Natural killer cell (primary cell): ENCODE measurements at regions not wholly inside any gene's neighbourhood (a gene's known extent, or its start where the extent isn't known, plus 50 kb on each side); places are given as distances from the start of the nearest gene placed in this dataset.
A peak's percentile ranks its signal among the peaks of the same experiment; 100 is the strongest.
"Not testable (repeated sequence)": the region's sequence is repeated elsewhere in the genome, so short reads cannot be mapped to it uniquely, and the experiment has no call there.

Experiments used
- ATAC-seq, 3 donors: fragments of 150-1000 bp in 2 of 3; fragments of 200-7000 bp in 1 of 3; cut with Tn5 transposase; 1 replicate in 1 of 3; 2 replicates in 2 of 3; pipeline ENCODE4 v1.10.0; 2021; ENCODE audit warnings: mild to moderate bottlenecking in 2 of 3, moderate library complexity in 2 of 3
- DNase-seq, 2 donors: peaks; one replicate each; pipeline versions ENCODE4 v3.0.0 to v3.0.0-alpha.2; 2013 to 2021; ENCODE audit warnings: mixed read lengths in 1 of 2
- H3K27ac ChIP-seq: one replicate; pipeline ENCODE4 v1.5.1; 2013; ENCODE audit warnings: mild to moderate bottlenecking, low read length
- H3K27me3 ChIP-seq: one replicate; pipeline ENCODE4 v1.6.1; 2013; ENCODE audit warnings: low read length; ENCODE audit not compliant: control insufficient read depth, insufficient read depth
- H3K36me3 ChIP-seq: one replicate; pipeline ENCODE4 v1.6.1; 2013; ENCODE audit warnings: low read length; ENCODE audit not compliant: control insufficient read depth, insufficient read depth
- H3K4me1 ChIP-seq: one replicate; pipeline ENCODE4 v1.6.1; 2013; ENCODE audit warnings: low read length; ENCODE audit not compliant: control insufficient read depth, insufficient read depth
- H3K4me3 ChIP-seq: one replicate; pipeline ENCODE4 v1.5.1; 2013; ENCODE audit warnings: low read length
- H3K9me3 ChIP-seq: one replicate; pipeline ENCODE4 v1.6.1; 2013; ENCODE audit warnings: low read length; ENCODE audit not compliant: control insufficient read depth, insufficient read depth
- H3K27ac Mint-ChIP-seq, 2 donors: one replicate each; pipeline ENCODE4 v1.8.0; 2022; ENCODE audit warnings: mild to moderate bottlenecking in 2 of 2, mixed read lengths in 2 of 2, moderate library complexity in 1 of 2
- H3K27me3 Mint-ChIP-seq, 2 donors: one replicate each; pipeline ENCODE4 v1.8.0; 2022; ENCODE audit warnings: low read depth in 2 of 2, mixed read lengths in 2 of 2
- H3K36me3 Mint-ChIP-seq: one replicate; pipeline ENCODE4 v1.8.0; 2022; ENCODE audit warnings: mixed read lengths
- H3K4me1 Mint-ChIP-seq, 2 donors: one replicate each; pipeline ENCODE4 v1.8.0; 2022; ENCODE audit warnings: mixed read lengths in 2 of 2
- H3K4me3 Mint-ChIP-seq: one replicate; pipeline ENCODE4 v1.8.0; 2022; ENCODE audit warnings: mild to moderate bottlenecking, moderate library complexity, mixed read lengths
- H3K9me3 Mint-ChIP-seq, 2 donors: one replicate each; pipeline ENCODE4 v1.8.0; 2022; ENCODE audit warnings: mixed read lengths in 2 of 2
- WGBS: methylation state at CpG from one replicate; pipeline ENCODE4 v1.1.7; 2013; ENCODE audit warnings: missing lambda C conversion rate; ENCODE audit not compliant: insufficient coverage; 5-methylcytosine and 5-hydroxymethylcytosine counted together
- intact Hi-C: fragments of 100-400 bp; cut with micrococcal nuclease; formaldehyde crosslinking; loops from one replicate; pipeline ENCODE4 v1.14.2; 2022

DNA sequence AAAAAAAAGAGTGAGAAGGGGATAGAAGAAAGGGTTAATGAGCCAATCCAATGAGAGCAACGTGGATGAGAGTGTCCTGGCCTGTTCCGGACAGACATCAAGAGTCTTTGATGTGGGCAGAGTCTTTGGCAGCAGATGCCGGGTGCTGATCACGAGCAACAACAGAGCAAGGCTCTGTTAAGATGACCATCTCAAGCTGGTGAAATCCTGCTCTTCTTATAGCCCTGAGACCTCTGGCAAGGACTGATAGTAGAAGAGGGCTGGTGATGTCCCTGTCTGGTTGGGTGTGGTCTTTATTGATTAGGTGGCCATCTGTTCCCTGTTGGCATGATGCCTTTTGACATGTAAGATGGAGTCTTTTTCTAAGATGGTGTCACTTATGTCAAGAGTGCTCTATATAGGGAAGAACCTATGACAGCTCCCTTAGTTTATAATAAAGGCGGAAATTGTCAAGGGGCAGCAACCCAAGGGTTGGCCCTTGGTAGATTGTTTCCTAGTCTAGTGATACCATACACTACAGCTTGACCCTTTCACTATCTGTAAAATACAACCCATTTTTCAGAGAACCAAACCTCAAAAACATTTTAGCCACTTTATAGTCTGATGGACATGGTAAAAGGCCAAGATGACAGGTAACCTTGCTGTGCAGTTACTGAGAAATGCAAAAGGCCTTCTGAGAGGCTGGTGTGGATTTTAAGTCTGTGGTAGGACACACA is 313.3 kb downstream of the BCL2L11 start:
- H3K27ac ChIP-seq, DNase-seq, H3K27me3 Mint-ChIP-seq, H3K27ac Mint-ChIP-seq, H3K9me3 ChIP-seq, ATAC-seq, H3K4me3 Mint-ChIP-seq, H3K36me3 Mint-ChIP-seq, H3K9me3 Mint-ChIP-seq, H3K27me3 ChIP-seq, H3K36me3 ChIP-seq, H3K4me3 ChIP-seq, intact Hi-C loops: not testable (repeated sequence)
- H3K4me1 ChIP-seq, result peaks cover 15% of the 10 kb centered on the region
- H3K4me1 Mint-ChIP-seq, result peaks cover 6 to 13% of the 10 kb centered on the region in 2 donors
- WGBS, result 96% methylated on average over 3 of the region's 5 CpGs

DNA sequence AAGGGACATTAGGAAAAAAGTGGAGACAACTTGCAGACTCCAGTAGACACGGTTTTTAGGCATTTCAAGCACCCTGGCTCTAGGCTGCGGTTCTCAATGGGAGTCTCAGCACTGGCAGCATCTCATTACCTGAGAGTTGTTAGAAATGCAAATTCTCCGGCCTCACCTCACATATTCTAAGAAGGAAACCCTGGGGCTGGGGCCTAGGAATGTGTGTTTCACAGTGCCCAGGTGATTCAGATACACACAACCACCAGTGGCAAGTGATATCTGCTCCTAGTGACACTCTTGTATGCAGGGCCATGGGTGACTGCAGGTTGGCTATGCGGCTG is 313.9 kb downstream of the BCL2L11 start:
- intact Hi-C loops, H3K27me3 Mint-ChIP-seq, H3K27ac Mint-ChIP-seq, H3K9me3 Mint-ChIP-seq, H3K4me3 ChIP-seq, H3K36me3 ChIP-seq, H3K4me3 Mint-ChIP-seq, DNase-seq, H3K27ac ChIP-seq, H3K36me3 Mint-ChIP-seq, H3K27me3 ChIP-seq, H3K9me3 ChIP-seq: not testable (repeated sequence)
- WGBS, result 96% methylated on average over 2 of the region's 4 CpGs
- H3K4me1 Mint-ChIP-seq, result peaks cover 6 to 13% of the 10 kb centered on the region in 2 donors
- peak in 1 of 3 donors; percentile 27 for ATAC-seq
- peaks cover 15% of the 10 kb centered on the region for H3K4me1 ChIP-seq

DNA sequence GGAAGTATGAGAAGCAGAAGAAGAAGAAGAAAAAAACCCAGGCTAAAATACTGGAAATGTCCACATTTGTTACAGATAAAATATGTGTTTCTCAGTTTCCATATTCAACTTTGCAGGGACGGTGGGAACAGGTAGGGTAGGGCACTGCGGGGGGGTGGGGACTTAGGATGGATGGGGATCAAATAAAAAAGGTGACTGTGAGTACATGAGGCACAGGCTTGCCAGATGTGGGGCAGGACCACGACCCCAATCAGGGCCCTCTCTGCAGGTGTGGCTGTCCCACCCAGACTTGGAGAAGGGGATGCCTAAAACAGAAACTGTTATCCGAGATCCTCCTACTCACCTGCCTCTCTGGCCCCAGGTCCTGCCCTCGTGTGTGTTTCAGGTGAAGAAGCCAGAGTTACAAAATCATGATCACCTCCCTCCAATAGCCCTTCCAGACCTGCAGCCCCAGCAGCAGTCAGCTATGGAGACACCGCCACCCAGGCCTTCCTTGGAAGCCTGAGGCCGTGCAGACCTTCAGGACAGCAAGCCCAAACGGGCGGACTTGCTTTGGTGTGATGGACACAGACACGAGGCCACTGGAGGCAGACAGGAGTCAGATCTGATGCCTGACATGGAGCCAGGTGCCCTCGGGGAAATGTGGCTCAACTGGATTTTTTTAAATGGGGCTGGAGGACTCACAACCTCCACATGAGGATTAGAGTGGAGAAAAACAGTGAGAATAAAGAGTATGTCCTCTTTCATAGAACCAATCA is 315.0 kb downstream of the BCL2L11 start:
- H3K4me1 Mint-ChIP-seq, result peaks cover 6 to 13% of the 10 kb centered on the region in 2 donors
- H3K36me3 ChIP-seq, H3K4me3 Mint-ChIP-seq, H3K27ac Mint-ChIP-seq, intact Hi-C loops, H3K36me3 Mint-ChIP-seq, H3K9me3 ChIP-seq, H3K9me3 Mint-ChIP-seq, H3K4me3 ChIP-seq, H3K27ac ChIP-seq, H3K27me3 Mint-ChIP-seq, DNase-seq, ATAC-seq, H3K27me3 ChIP-seq: not testable (repeated sequence)
- H3K4me1 ChIP-seq, result peaks cover 11% of the 10 kb centered on the region
- WGBS, result 80% methylated on average over 3 of the region's 11 CpGs

DNA sequence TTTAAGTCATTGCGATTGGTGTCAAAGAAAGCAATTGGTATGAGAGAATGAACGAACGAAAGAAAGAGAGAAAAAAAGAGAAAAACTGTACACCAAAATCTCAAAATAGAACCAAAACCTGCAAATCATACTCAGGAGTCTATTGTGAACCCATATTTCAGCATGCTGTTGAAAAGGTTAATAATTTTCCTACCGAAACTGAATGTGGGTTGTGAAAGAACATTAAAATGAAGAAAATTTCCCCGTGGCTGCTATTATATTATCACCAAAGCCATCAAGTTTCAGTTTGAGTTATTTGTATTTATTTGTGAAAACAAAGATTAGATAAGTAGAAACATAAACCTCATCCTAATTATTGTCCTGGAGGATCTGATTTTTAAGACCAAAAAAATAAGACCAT is 315.7 kb downstream of the BCL2L11 start:
- intact Hi-C loops, H3K4me3 ChIP-seq, ATAC-seq, H3K27me3 Mint-ChIP-seq, H3K9me3 ChIP-seq, H3K27me3 ChIP-seq, H3K9me3 Mint-ChIP-seq, DNase-seq, H3K36me3 ChIP-seq, H3K27ac ChIP-seq, H3K4me3 Mint-ChIP-seq, H3K27ac Mint-ChIP-seq, H3K36me3 Mint-ChIP-seq: not testable (repeated sequence)
- H3K4me1 Mint-ChIP-seq, result peaks cover 6 to 13% of the 10 kb centered on the region in 2 donors
- no CpG with 5 or more reads among the region's 5 CpGs for WGBS
- H3K4me1 ChIP-seq, result peaks cover 11% of the 10 kb centered on the region

DNA sequence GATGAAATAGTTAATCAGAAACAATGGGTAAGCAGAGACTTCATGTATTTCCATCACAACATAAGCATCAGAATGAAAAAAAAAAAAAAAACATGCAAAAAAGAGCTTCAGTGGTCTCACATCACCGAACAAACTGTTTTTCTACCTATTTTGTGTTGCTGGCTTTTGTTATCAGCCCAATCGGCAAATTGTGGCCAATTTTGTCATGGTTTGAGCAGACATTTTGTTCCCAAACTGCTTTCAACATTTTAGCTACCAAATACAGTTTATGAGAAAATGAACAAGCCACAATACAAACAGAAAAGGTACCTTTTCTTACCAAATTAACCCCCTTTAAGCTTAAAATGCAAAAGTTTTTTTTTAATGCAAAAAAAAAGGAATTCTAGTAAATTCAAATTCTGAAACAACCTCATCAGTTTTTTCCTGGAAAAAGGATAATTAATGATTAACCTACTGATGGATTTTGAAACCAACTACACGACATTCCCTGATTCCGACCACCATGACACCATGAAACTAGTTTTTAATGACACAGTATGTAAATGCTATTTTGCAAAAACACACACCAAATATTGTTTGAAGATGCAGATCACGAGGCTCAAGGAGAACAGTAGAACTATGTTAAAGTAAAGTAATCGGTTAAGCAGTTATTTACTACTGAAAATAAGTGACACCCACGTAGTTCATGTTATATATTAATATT is 316.7 kb downstream of the BCL2L11 start:
- H3K27ac ChIP-seq, H3K27ac Mint-ChIP-seq, H3K27me3 Mint-ChIP-seq: not testable (repeated sequence)

GRCh38 chr2:111438161-111438560 is 317.4 kb downstream of the BCL2L11 start:
- not testable (repeated sequence) for H3K36me3 Mint-ChIP-seq

More for the DNA sequence above, 316.7 kb downstream of the BCL2L11 start:
- H3K9me3 ChIP-seq, H3K36me3 Mint-ChIP-seq, H3K36me3 ChIP-seq, ATAC-seq, H3K4me3 ChIP-seq, H3K4me3 Mint-ChIP-seq, H3K4me1 ChIP-seq, intact Hi-C loops, DNase-seq, H3K27me3 ChIP-seq, H3K9me3 Mint-ChIP-seq: not testable (repeated sequence)
- peaks cover 8 to 15% of the 10 kb centered on the region in 2 donors for H3K4me1 Mint-ChIP-seq
- no CpG with 5 or more reads among the region's 7 CpGs for WGBS

GRCh38 chr2:111439237-111439636 is 318.5 kb downstream of the BCL2L11 start:
- H3K27ac Mint-ChIP-seq, H3K4me3 Mint-ChIP-seq, H3K27me3 Mint-ChIP-seq, intact Hi-C loops, H3K36me3 ChIP-seq, H3K4me3 ChIP-seq, H3K36me3 Mint-ChIP-seq, H3K4me1 Mint-ChIP-seq, H3K4me1 ChIP-seq, H3K9me3 Mint-ChIP-seq, H3K9me3 ChIP-seq, H3K27ac ChIP-seq, DNase-seq, H3K27me3 ChIP-seq: not testable (repeated sequence)
- no CpG with 5 or more reads among the region's 6 CpGs for WGBS
- ATAC-seq, result peak in 2 of 3 donors; percentile 10 to 23

More at GRCh38 chr2:111438161-111438560, 317.4 kb downstream of the BCL2L11 start:
- DNase-seq, H3K27me3 Mint-ChIP-seq, H3K4me3 ChIP-seq, H3K9me3 ChIP-seq, ATAC-seq, intact Hi-C loops, H3K4me1 ChIP-seq, H3K27me3 ChIP-seq, H3K9me3 Mint-ChIP-seq, H3K27ac ChIP-seq, H3K36me3 ChIP-seq, H3K27ac Mint-ChIP-seq, H3K4me3 Mint-ChIP-seq: not testable (repeated sequence)
- no CpG with 5 or more reads among the region's 2 CpGs for WGBS
- peaks cover 6 to 14% of the 10 kb centered on the region in 2 donors for H3K4me1 Mint-ChIP-seq
